Vagina (tissue), 2 donors: ENCODE measurements at regions not wholly inside any gene's neighbourhood (a gene's known extent, or its start where the extent isn't known, plus 50 kb on each side); places are given as distances from the start of the nearest gene placed in this dataset.

Experiments used
- CTCF ChIP-seq, 3 experiments: fragments of 450-650 bp in 2 of 3; fragments of 200-600 bp in 1 of 3; sonication (generic) in 1 of 3; IDR thresholded peaks; one replicate each; pipeline ENCODE4 v1.5.1; 2017 to 2019; ENCODE audit warnings: antibody characterized with exemption in 3 of 3, mild to moderate bottlenecking in 2 of 3, moderate library complexity in 2 of 3
- POLR2A ChIP-seq, 2 donors: fragments of 450-650 bp; IDR thresholded peaks; one replicate each; pipeline ENCODE4 v1.6.1; 2017; ENCODE audit warnings: antibody characterized with exemption in 2 of 2, mild to moderate bottlenecking in 2 of 2, moderate library complexity in 2 of 2
- POLR2AphosphoS5 ChIP-seq, 2 donors: sonication (generic); formaldehyde crosslinking; IDR thresholded peaks; one replicate each; pipeline ENCODE4 v1.9.0; 2017; ENCODE audit warnings: antibody characterized with exemption in 2 of 2, mild to moderate bottlenecking in 2 of 2, low read depth in 1 of 2; ENCODE audit not compliant: insufficient read depth in 1 of 2

GRCh38 chr5:158155811-158156505, 297.0 kb upstream of the CLINT1 start:
- TF ChIP-seq CTCF (IDR thresholded peaks at IDR 0.05) (no peak), POLR2AphosphoS5 (IDR thresholded peaks at IDR 0.05; ENCODE audit: insufficient read depth in 1 of 2, low read depth in 1 of 2) (no peak), POLR2A (IDR thresholded peaks at IDR 0.05) (no peak)
